H1 (cell line): ENCODE measurements at regions not wholly inside any gene's neighbourhood (a gene's known extent, or its start where the extent isn't known, plus 50 kb on each side); places are given as distances from the start of the nearest gene placed in this dataset.

Experiments used
- CTCF ChIA-PET: fragments of 300-600 bp; sonication (Branson Sonifier 250); formaldehyde crosslinking; loops from one replicate; lab custom pipeline; 2021; ENCODE audit not compliant: partially characterized antibody; lab: Charles Lee
- POLR2A ChIA-PET: fragments of 300-600 bp; sonication (Branson Sonifier 250); formaldehyde crosslinking; loops from one replicate; lab custom pipeline; 2021; ENCODE audit warnings: inconsistent platforms; ENCODE audit not compliant: partially characterized antibody; lab: Charles Lee
- DNase-seq, 2 experiments: peaks; one replicate each; pipeline versions ENCODE4 v3.0.0 to v3.0.0-alpha.2; 2010 to 2022; ENCODE audit warnings: low spot score in 2 of 2, low read depth in 1 of 2, mixed read lengths in 1 of 2
- FAIRE-seq: peaks from 2 replicates; lab custom pipeline; 2011; peaks lifted over from hg19 to GRCh38; lab: Jason Lieb, UNC
- H2AFZ ChIP-seq: 2 replicates; pipeline ENCODE4 v1.8.1; 2012; ENCODE audit warnings: low read length, inconsistent platforms
- H2AK5ac ChIP-seq: 2 replicates; pipeline ENCODE4 v1.6.1; 2013; ENCODE audit warnings: low read depth, low read length
- H2BK120ac ChIP-seq: replicated peaks from 2 replicates; pipeline ENCODE3; 2013; ENCODE audit warnings: low read depth, low read length, inconsistent platforms
- H2BK12ac ChIP-seq: 2 replicates; pipeline ENCODE4 v1.6.1; 2013; ENCODE audit warnings: low read depth, low read length
- H2BK15ac ChIP-seq: 2 replicates; pipeline ENCODE4 v1.6.1; 2013; ENCODE audit warnings: low read length
- H2BK20ac ChIP-seq: 2 replicates; pipeline ENCODE4 v1.6.1; 2013; ENCODE audit warnings: low read length
- H2BK5ac ChIP-seq: 2 replicates; pipeline ENCODE4 v1.6.1; 2013; ENCODE audit warnings: low read depth, low read length
- H3K14ac ChIP-seq: 2 replicates; pipeline ENCODE4 v1.6.1; 2013; ENCODE audit warnings: inconsistent platforms; ENCODE audit not compliant: insufficient read length
- H3K18ac ChIP-seq: 2 replicates; pipeline ENCODE4 v1.6.1; 2013; ENCODE audit warnings: low read length; ENCODE audit errors: extremely low read depth
- H3K23ac ChIP-seq: 2 replicates; pipeline ENCODE4 v1.6.1; 2013; ENCODE audit warnings: inconsistent platforms; ENCODE audit not compliant: insufficient read length
- H3K23me2 ChIP-seq: 2 replicates; pipeline ENCODE4 v1.6.1; 2013; ENCODE audit warnings: low read depth, low read length
- H3K27ac ChIP-seq: 2 replicates; pipeline ENCODE4 v1.6.1; 2011; ENCODE audit warnings: low read depth, low read length, inconsistent platforms
- H3K27me3 ChIP-seq, 4 experiments: replicated peaks in 1 of 4; 1 replicate in 1 of 4; 2 replicates in 3 of 4; pipeline versions ENCODE4 v1.6.1 to v1.8.1; 2011 to 2013; ENCODE audit warnings: low read length in 3 of 4, mild to moderate bottlenecking in 3 of 4, inconsistent platforms in 2 of 4, mixed read lengths in 2 of 4, moderate library complexity in 1 of 4; ENCODE audit not compliant: control insufficient read depth in 3 of 4, insufficient read depth in 3 of 4; ENCODE audit errors: extremely low read depth in 1 of 4
- H3K36me3 ChIP-seq, 4 experiments: 2 replicates each; pipeline versions ENCODE4 v1.6.1 to v1.8.1; 2011 to 2013; ENCODE audit warnings: mild to moderate bottlenecking in 4 of 4, low read length in 3 of 4, moderate library complexity in 2 of 4, control low read depth in 1 of 4, inconsistent platforms in 1 of 4; ENCODE audit not compliant: insufficient read depth in 4 of 4, control insufficient read depth in 2 of 4
- H3K4ac ChIP-seq: replicated peaks from 2 replicates; pipeline ENCODE3; 2013; ENCODE audit warnings: low read length, low read depth, mixed read lengths, inconsistent platforms; ENCODE audit not compliant: insufficient read length
- H3K4me1 ChIP-seq, 4 experiments: replicated peaks in 1 of 4; 1 replicate in 1 of 4; 2 replicates in 3 of 4; pipeline versions ENCODE4 v1.6.1 to v1.8.1; 2011 to 2013; ENCODE audit warnings: low read length in 3 of 4, inconsistent platforms in 2 of 4, mixed read lengths in 1 of 4; ENCODE audit not compliant: insufficient read depth in 4 of 4, control insufficient read depth in 3 of 4
- H3K4me2 ChIP-seq, 2 experiments: 2 replicates each; pipeline versions ENCODE4 v1.6.1 to v1.8.1; 2011 to 2013; ENCODE audit warnings: low read depth in 2 of 2, low read length in 2 of 2, control low read depth in 1 of 2, inconsistent platforms in 1 of 2, mild to moderate bottlenecking in 1 of 2; ENCODE audit not compliant: insufficient read depth in 1 of 2
- H3K4me3 ChIP-seq, 4 experiments: fragments of 200-600, 300-600 bp in 1 of 4; sonication (generic), shearing (Covaris generic), sonication (Bioruptor Twin) in 1 of 4; 2 replicates each; pipeline versions ENCODE4 v1.5.1 to v1.8.1; 2011 to 2016; ENCODE audit warnings: low read length in 4 of 4, low read depth in 3 of 4, control low read depth in 2 of 4, inconsistent platforms in 2 of 4, mild to moderate bottlenecking in 2 of 4, mixed read lengths in 1 of 4, moderate library complexity in 1 of 4; ENCODE audit not compliant: insufficient read depth in 2 of 4; ENCODE audit errors: extremely low read depth in 1 of 4
- H3K56ac ChIP-seq: replicated peaks from 2 replicates; pipeline ENCODE3; 2013; ENCODE audit warnings: low read depth, mild to moderate bottlenecking, mixed read lengths, low read length, inconsistent platforms; ENCODE audit not compliant: insufficient read length
- H3K79me1 ChIP-seq: 2 replicates; pipeline ENCODE4 v1.6.1; 2013; ENCODE audit warnings: low read depth, low read length, control low read depth
- H3K79me2 ChIP-seq, 2 experiments: 2 replicates each; pipeline versions ENCODE4 v1.6.1 to v1.8.1; 2012 to 2013; ENCODE audit warnings: low read length in 2 of 2, mild to moderate bottlenecking in 2 of 2, inconsistent platforms in 1 of 2; ENCODE audit not compliant: insufficient read depth in 2 of 2, control insufficient read depth in 1 of 2
- H3K9ac ChIP-seq, 4 experiments: replicated peaks in 1 of 4; 1 replicate in 1 of 4; 2 replicates in 3 of 4; pipeline versions ENCODE4 v1.6.1 to v1.8.1; 2011 to 2013; ENCODE audit warnings: low read depth in 3 of 4, low read length in 3 of 4, control low read depth in 2 of 4, mild to moderate bottlenecking in 2 of 4, moderate library complexity in 2 of 4, inconsistent platforms in 1 of 4; ENCODE audit errors: extremely low read depth in 1 of 4
- H3K9me3 ChIP-seq, 2 experiments: 2 replicates each; pipeline versions ENCODE4 v1.6.1 to v1.8.1; 2012 to 2013; ENCODE audit warnings: mild to moderate bottlenecking in 2 of 2, moderate library complexity in 2 of 2, control low read depth in 1 of 2, inconsistent platforms in 1 of 2, low read depth in 1 of 2, low read length in 1 of 2, mixed read lengths in 1 of 2; ENCODE audit not compliant: insufficient read depth in 2 of 2
- H4K20me1 ChIP-seq, 2 experiments: replicated peaks in 1 of 2; 2 replicates each; pipeline versions ENCODE3 to v1.8.1; 2011 to 2013; ENCODE audit warnings: inconsistent platforms in 2 of 2, low read length in 2 of 2, mild to moderate bottlenecking in 1 of 2; ENCODE audit not compliant: insufficient read depth in 2 of 2, control insufficient read depth in 1 of 2
- H4K5ac ChIP-seq: 2 replicates; pipeline ENCODE4 v1.6.1; 2013; ENCODE audit warnings: low read length, low read depth, mixed read lengths, inconsistent platforms; ENCODE audit not compliant: insufficient read length
- H4K8ac ChIP-seq: 2 replicates; pipeline ENCODE4 v1.8.0; 2013; ENCODE audit warnings: mild to moderate bottlenecking, moderate library complexity, low read length, inconsistent platforms; ENCODE audit not compliant: insufficient read depth; ENCODE audit errors: extremely low read depth
- H4K91ac ChIP-seq: replicated peaks from 2 replicates; pipeline ENCODE3; 2013; ENCODE audit warnings: low read length, mixed read lengths, inconsistent platforms; ENCODE audit not compliant: insufficient read length
- CBX8 ChIP-seq: fragments of 300-800, 300-1000 bp; sonication (generic); IDR thresholded peaks from 2 replicates; pipeline ENCODE4 v1.7.1; 2016; ENCODE audit warnings: low read depth, low read length, borderline replicate concordance
- CTCF ChIP-seq, 3 experiments: IDR thresholded peaks; 1 replicate in 2 of 3; 2 replicates in 1 of 3; pipeline versions ENCODE4 v1.5.1 to v1.6.1; 2011; ENCODE audit warnings: low read length in 3 of 3, mild to moderate bottlenecking in 3 of 3, inconsistent platforms in 2 of 3, low read depth in 1 of 3, moderate library complexity in 1 of 3; ENCODE audit not compliant: insufficient read depth in 1 of 3; ENCODE audit errors: control extremely low read depth in 1 of 3
- GABPA ChIP-seq: IDR thresholded peaks from 2 replicates; pipeline ENCODE4 v1.6.1; 2011; ENCODE audit warnings: mild to moderate bottlenecking, low read length, moderate library complexity, borderline replicate concordance; ENCODE audit not compliant: insufficient read depth
- SRF ChIP-seq: IDR thresholded peaks from 2 replicates; pipeline ENCODE4 v1.6.1; 2011; ENCODE audit warnings: mild to moderate bottlenecking, low read depth, low read length, moderate library complexity
- SUZ12 ChIP-seq: fragments of 200-600 bp; sonication (generic); IDR thresholded peaks from 2 replicates; pipeline ENCODE4 v1.6.1; 2012; ENCODE audit warnings: mild to moderate bottlenecking, inconsistent platforms, low read length, moderate library complexity, mixed read lengths
- WGBS, 2 experiments: shearing (Covaris generic) in 1 of 2; methylation state at CpG; one replicate each; pipeline versions ENCODE4 v1.1.6 to v1.1.7; 2013 to 2015; ENCODE audit warnings: low lambda C conversion rate in 2 of 2, mixed read lengths in 2 of 2, inconsistent platforms in 1 of 2, low coverage in 1 of 2, missing lambda C conversion rate in 1 of 2; ENCODE audit not compliant: insufficient replicate concordance in 2 of 2, insufficient coverage in 1 of 2, insufficient read length in 1 of 2; ENCODE audit errors: extremely low coverage in 1 of 2, missing lambda C conversion rate in 1 of 2; 5-methylcytosine and 5-hydroxymethylcytosine counted together

GRCh38 chr14:87111126-87111525 is 881.9 kb downstream of the GALC start:
- Histone ChIP-seq H3K79me2 (no peaks in the 10 kb centered on the region), H3K27me3 (no peaks in the 10 kb centered on the region; a peak in 1 of 7 replicates), H3K4ac (no peak overlapping the region), H4K8ac (no peak overlapping the region), H4K20me1 (no peaks in the 10 kb centered on the region), H2BK5ac (no peak overlapping the region), H3K9ac (no peak overlapping the region), H4K91ac (no peak overlapping the region), H2BK15ac (no peak overlapping the region), H3K36me3 (no peaks in the 10 kb centered on the region), H3K14ac (no peak overlapping the region), H3K79me1 (no peaks in the 10 kb centered on the region), H3K23ac (no peak overlapping the region), H3K18ac (no peak overlapping the region), H2BK120ac (no peak overlapping the region), H2AK5ac (no peak overlapping the region), H2AFZ (no peak overlapping the region), H3K56ac (no peak overlapping the region), H4K5ac (no peak overlapping the region), H3K23me2 (no peaks in the 10 kb centered on the region), H2BK20ac (no peak overlapping the region), H3K4me1 (no peaks in the 10 kb centered on the region; a peak in 1 of 7 replicates), H3K9me3 (no peaks in the 10 kb centered on the region), H3K27ac (no peak overlapping the region), H3K4me2 (no peak overlapping the region), H2BK12ac (no peak overlapping the region), H3K4me3 (no peak overlapping the region)
- TF ChIP-seq SUZ12 (no peak), CBX8 (no peak), GABPA (no peak), CTCF (IDR thresholded peaks at IDR 0.05; ENCODE audit: control extremely low read depth in 1 of 3, insufficient read depth in 1 of 3, low read depth in 1 of 3, low read length in 3 of 3) (no peak), SRF (no peak)
- WGBS, 2 experiments = 88% methylated on average over 1 of the region's 1 CpG; no CpG with 5 or more reads in 1 of the 2 experiments
- ChIA-PET POLR2A (no interaction called here), CTCF (interaction anchor here (4.7 kb wide), 1 partner anchor 12 kb away, joined by 29 read pairs; no protein-coding TSS in a partner anchor)
- DNase-seq (no peak), FAIRE-seq (no peak)
